ENCODE measurements at regions not wholly inside any gene's neighbourhood (a gene's known extent, or its start where the extent isn't known, plus 50 kb on each side); places are given as distances from the start of the nearest gene placed in this dataset.

DNA sequence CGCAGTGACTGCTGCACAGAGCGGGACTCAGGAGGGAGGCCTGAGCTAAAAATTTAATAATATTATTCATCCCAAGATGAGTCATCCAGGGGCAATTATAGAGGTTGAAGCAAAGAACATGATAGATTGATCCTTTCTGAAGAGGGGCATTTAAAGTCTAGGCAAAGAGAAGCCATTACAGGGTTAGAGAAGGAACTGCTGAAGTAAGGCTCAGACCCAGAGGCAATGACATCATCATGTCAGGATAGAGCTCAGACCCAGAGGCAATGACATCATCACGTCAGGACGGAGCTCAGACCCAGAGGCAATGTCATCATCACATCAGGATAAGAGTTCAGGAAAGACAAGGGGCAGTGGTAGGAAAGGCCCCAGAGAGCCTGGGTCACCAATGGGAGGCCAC lies 184.0 kb downstream of the TMEM18 start:
- no peak overlapping the region for H2AFZ ChIP-seq (ENCODE audit: low read length)
- H2AK5ac ChIP-seq (ENCODE audit: low read depth, low read length) = no peak overlapping the region
- no peak overlapping the region for H3K18ac ChIP-seq (ENCODE audit: extremely low read depth, low read length)
- no peak overlapping the region for H4K5ac ChIP-seq (ENCODE audit: insufficient read length, low read depth, low read length)
- H4K91ac ChIP-seq (replicated peaks; ENCODE audit: insufficient read length, low read length) = no peak overlapping the region
- H3K79me1 ChIP-seq (ENCODE audit: low read depth, low read length) = no peaks in the 10 kb centered on the region
- no peak overlapping the region for H2BK12ac ChIP-seq (ENCODE audit: low read depth, low read length)
- H3K27ac ChIP-seq (ENCODE audit: low read depth, low read length) = no peak overlapping the region
- H4K20me1 ChIP-seq (replicated peaks in 1 of 2; ENCODE audit: control insufficient read depth in 1 of 2, insufficient read depth in 2 of 2, low read length in 2 of 2) = no peaks in the 10 kb centered on the region
- H3K79me2 ChIP-seq (ENCODE audit: control insufficient read depth in 1 of 2, insufficient read depth in 2 of 2, low read length in 2 of 2) = no peaks in the 10 kb centered on the region
- DNase-seq (ENCODE audit: low read depth in 1 of 2, low spot score in 2 of 2) (no peak), FAIRE-seq (no peak)
- no peaks in the 10 kb centered on the region for H3K9me3 ChIP-seq (ENCODE audit: insufficient read depth in 2 of 2, low read depth in 1 of 2, low read length in 1 of 2)
- no peak overlapping the region for H3K56ac ChIP-seq (replicated peaks; ENCODE audit: insufficient read length, low read depth, low read length)
- no peak overlapping the region for H2BK15ac ChIP-seq (ENCODE audit: low read length)
- no peaks in the 10 kb centered on the region for H3K4me1 ChIP-seq (replicated peaks in 1 of 4; ENCODE audit: control insufficient read depth in 3 of 4, insufficient read depth in 4 of 4, low read length in 3 of 4)
- no peak overlapping the region for H2BK20ac ChIP-seq (ENCODE audit: low read length)
- no peak overlapping the region for H3K4me2 ChIP-seq (ENCODE audit: insufficient read depth in 1 of 2, low read depth in 2 of 2, low read length in 2 of 2)
- no peak overlapping the region for H3K9ac ChIP-seq (replicated peaks in 1 of 4; ENCODE audit: extremely low read depth in 1 of 4, low read depth in 3 of 4, low read length in 3 of 4)
- no peak overlapping the region for H3K23ac ChIP-seq (ENCODE audit: insufficient read length)
- no peaks in the 10 kb centered on the region for H3K23me2 ChIP-seq (ENCODE audit: low read depth, low read length)
- H2BK120ac ChIP-seq (replicated peaks; ENCODE audit: low read depth, low read length) = no peak overlapping the region
- H3K4me3 ChIP-seq (ENCODE audit: extremely low read depth in 1 of 4, insufficient read depth in 2 of 4, low read depth in 3 of 4, low read length in 4 of 4) = no peak overlapping the region
- no peaks in the 10 kb centered on the region for H3K27me3 ChIP-seq (replicated peaks in 1 of 4; ENCODE audit: control insufficient read depth in 3 of 4, extremely low read depth in 1 of 4, insufficient read depth in 3 of 4, low read length in 3 of 4)
- no peak overlapping the region for H3K4ac ChIP-seq (replicated peaks; ENCODE audit: insufficient read length, low read depth, low read length)
- no peaks in the 10 kb centered on the region for H3K36me3 ChIP-seq (ENCODE audit: control insufficient read depth in 2 of 4, insufficient read depth in 4 of 4, low read length in 3 of 4)
- TF ChIP-seq CBX8 (IDR thresholded peaks at IDR 0.05; ENCODE audit: borderline replicate concordance, low read depth, low read length) (no peak), CREB1 (IDR thresholded peaks at IDR 0.05) (peak; percentile 46; the same call in 1 of the 2 replicates)
- ChIA-PET POLR2A (ENCODE audit: partially characterized antibody) (no interaction called here), CTCF (ENCODE audit: partially characterized antibody) (interaction anchor here (0.6 kb wide), 1 partner anchor 921 kb away, joined by 4 read pairs; no protein-coding TSS in a partner anchor)
- 91% methylated on average over 4 of the region's 4 CpGs; no CpG with 5 or more reads in 1 of the 2 experiments for WGBS, 2 experiments (ENCODE audit: extremely low coverage in 1 of 2, insufficient coverage in 1 of 2, insufficient read length in 1 of 2, insufficient replicate concordance in 2 of 2, low coverage in 1 of 2, low lambda C conversion rate in 2 of 2, missing lambda C conversion rate in 1 of 2)
- H2BK5ac ChIP-seq (ENCODE audit: low read depth, low read length) = no peak overlapping the region
- no peak overlapping the region for H4K8ac ChIP-seq (ENCODE audit: extremely low read depth, insufficient read depth, low read length)
- H3K14ac ChIP-seq (ENCODE audit: insufficient read length) = no peak overlapping the region
